Fibroblast of mammary gland (primary cell): ENCODE measurements at regions not wholly inside any gene's neighbourhood (a gene's known extent, or its start where the extent isn't known, plus 50 kb on each side); places are given as distances from the start of the nearest gene placed in this dataset.

Experiments used
- DNase-seq: peaks from one replicate; pipeline ENCODE4 v3.0.0-alpha.2; 2010; ENCODE audit warnings: low read depth
- H3K4me3 ChIP-seq: 2 replicates; pipeline ENCODE4 v1.5.1; 2011; ENCODE audit warnings: low read depth, mild to moderate bottlenecking, low read length, moderate library complexity; ENCODE audit not compliant: control insufficient read depth
- TF ChIP-seq, protein P1 (sequence below): conservative IDR thresholded peaks from 2 replicates; pipeline ENCODE4 v1.5.1; 2011; ENCODE audit warnings: low read depth, low read length, inconsistent platforms; ENCODE audit not compliant: control insufficient read depth, insufficient read depth

DNA sequence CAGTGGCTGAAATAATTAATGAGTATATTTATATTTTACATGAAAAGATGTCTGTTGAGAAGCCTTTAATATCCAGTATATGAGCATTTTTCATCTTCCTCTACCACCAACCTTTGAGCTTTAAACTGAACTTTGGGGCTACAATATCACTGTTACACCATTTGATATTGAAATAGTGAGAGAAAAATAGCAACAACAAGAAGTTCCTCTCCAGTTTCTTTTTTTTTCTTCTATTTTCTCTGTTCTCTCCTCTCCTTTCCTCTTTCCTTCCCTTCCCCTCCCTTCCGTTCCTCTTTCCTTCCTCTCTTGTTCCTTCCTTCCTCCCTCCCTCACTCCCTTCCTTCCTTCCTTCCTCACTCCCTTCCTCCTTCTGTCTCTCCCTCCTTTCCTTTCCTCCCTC lies 1591.4 kb downstream of the PLA2G4A start:
- no peak for DNase-seq
- TF ChIP-seq, protein P1, sequence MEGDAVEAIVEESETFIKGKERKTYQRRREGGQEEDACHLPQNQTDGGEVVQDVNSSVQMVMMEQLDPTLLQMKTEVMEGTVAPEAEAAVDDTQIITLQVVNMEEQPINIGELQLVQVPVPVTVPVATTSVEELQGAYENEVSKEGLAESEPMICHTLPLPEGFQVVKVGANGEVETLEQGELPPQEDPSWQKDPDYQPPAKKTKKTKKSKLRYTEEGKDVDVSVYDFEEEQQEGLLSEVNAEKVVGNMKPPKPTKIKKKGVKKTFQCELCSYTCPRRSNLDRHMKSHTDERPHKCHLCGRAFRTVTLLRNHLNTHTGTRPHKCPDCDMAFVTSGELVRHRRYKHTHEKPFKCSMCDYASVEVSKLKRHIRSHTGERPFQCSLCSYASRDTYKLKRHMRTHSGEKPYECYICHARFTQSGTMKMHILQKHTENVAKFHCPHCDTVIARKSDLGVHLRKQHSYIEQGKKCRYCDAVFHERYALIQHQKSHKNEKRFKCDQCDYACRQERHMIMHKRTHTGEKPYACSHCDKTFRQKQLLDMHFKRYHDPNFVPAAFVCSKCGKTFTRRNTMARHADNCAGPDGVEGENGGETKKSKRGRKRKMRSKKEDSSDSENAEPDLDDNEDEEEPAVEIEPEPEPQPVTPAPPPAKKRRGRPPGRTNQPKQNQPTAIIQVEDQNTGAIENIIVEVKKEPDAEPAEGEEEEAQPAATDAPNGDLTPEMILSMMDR = no peak
- no peak overlapping the region for H3K4me3 ChIP-seq

DNA sequence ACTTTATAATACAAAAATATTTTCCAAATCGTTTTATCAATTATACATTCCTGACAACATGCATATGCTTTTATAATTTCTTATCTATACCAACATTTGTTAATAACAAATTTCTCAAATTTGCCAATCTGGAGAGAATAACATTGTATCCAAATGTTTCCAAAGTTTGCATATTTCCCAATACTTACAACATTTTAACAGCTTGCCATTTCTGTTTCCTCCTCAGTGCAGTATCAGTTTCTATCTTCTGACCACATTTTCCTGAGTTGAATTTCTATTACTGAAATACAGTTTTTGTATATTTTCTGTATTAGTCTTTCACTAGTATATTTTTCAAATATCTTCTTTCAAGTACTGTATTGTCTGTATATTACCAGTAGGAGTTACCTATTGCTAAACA lies 1594.3 kb downstream of the PLA2G4A start:
- DNase-seq = no peak
- no peak overlapping the region for H3K4me3 ChIP-seq
- TF ChIP-seq, protein P1 = no peak

DNA sequence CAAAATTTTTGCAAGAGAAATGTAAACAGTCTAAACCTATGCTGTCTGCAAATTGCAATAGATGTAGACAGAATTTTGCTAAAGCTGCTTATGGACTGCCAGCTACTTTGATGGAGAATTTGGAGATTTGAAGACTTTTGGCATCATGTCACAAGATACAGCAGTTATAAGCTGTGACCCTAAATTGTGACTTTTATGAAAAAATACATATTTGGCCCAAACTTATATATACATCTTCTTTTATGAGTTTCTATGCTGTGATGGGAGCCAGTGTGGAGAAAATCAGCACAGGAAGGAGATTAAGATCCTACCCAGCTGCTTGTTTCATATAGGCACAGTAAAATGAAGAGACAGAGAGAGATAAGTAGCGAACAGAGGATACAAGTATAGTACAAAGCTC lies 1595.4 kb downstream of the PLA2G4A start:
- TF ChIP-seq, protein P1 = no peak
- no peak for DNase-seq
- no peak overlapping the region for H3K4me3 ChIP-seq

DNA sequence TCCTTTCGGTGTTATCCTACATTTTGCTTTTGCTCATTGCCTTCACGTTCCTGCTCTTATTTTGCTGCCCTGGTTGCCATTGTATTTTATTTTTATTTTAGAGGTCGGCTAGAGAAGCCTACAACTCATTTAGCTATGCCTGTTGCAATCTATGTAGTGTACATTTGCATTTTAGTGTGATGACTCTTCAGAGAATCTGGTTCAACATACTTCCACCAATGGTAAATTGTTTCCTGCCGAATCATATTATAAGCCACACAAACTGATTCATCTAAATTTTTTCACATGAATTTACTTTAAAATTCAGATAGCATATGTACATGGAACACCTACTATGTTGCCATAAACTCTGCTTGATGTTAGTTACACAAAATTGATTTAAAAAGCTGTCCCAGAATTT lies 1596.9 kb downstream of the PLA2G4A start:
- H3K4me3 ChIP-seq = no peak overlapping the region
- TF ChIP-seq, protein P1 = no peak
- peak; percentile 40 for DNase-seq

DNA sequence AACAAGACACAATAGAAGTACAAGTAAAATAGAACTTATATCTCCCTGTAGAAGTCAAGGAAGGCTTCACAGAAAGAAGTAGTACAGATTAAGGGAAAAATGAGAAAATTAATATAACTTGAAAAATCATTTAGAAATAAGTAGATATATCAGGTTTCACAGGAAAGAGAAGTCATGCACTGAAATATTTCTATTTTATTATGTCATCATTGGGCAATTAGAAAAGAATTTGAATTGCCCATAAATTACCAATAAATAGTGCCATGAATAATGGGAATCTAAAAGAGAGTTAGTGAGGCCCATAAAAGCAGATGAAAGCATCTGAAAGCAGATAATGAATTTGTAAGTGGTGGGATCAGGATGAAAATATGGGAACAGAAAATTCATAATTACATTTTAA lies 1597.8 kb downstream of the PLA2G4A start:
- no peak for DNase-seq
- TF ChIP-seq, protein P1 = no peak
- no peak overlapping the region for H3K4me3 ChIP-seq

DNA sequence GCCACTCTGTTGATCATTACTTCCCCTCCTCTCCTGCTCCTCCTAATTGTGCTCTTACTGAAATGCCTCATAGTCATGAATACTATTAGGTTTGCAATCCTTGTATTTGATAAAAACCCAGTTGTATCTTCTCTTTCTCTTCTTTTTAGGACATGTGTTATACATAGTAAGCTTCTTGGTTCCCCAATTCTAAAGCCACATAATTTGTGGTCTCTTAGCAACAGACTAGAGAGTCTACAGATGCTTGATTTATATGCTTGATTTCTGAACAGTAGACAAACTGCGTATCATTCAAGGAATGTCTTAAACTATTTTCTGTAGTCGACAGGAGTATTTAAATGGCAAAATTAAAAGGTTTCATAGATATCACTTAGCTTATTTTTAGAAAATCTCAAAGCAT lies 1598.9 kb downstream of the PLA2G4A start:
- TF ChIP-seq, protein P1 = no peak
- no peak for DNase-seq
- no peak overlapping the region for H3K4me3 ChIP-seq

DNA sequence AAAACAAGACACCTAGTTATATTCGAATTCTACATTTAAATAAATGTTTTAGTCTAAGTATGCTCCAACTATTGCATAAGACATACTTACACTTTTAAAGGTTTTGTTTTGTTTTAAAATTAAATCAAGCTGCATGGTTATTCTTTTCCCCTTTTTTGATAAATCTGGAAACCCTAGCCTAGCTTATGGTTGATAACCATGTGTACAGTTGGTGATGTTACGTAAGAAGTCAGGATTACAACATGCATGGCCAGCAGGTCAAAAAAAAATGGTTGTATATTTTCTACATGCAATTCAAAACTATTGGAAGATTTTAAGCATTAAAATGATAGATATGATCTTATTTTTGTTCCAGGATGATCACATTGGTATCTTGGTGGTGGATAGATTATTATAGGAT lies 1600.6 kb downstream of the PLA2G4A start:
- H3K4me3 ChIP-seq = no peak overlapping the region
- TF ChIP-seq, protein P1 = no peak
- DNase-seq = no peak
